GM12874 (cell line): ENCODE measurements at regions not wholly inside any gene's neighbourhood (a gene's known extent, or its start where the extent isn't known, plus 50 kb on each side); places are given as distances from the start of the nearest gene placed in this dataset.

Experiments used
- TF ChIP-seq, protein P1 (sequence below): IDR thresholded peaks from 2 replicates; pipeline ENCODE4 v1.5.1; 2011; ENCODE audit warnings: low read depth, mild to moderate bottlenecking, control low read depth, low read length, moderate library complexity; ENCODE audit not compliant: insufficient read depth

DNA sequence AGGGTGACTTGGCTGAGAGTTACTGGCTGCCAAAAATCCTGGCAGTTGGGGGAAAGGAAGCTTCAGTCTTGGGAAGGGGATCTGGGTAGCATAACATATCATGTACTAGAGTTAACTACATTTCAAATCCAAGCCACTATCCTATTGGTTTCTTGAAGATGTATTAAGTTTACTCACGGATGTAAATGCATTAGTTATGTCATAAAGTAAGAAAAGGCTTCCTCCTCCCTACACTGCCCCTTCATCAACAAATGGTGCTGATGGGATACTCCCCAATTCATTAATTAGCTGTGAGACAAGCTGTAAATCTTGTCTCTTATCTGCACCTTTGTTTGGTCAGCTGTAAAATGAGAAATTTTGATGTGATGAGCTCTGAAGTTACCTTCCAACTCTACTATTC lies 150.1 kb upstream of the SOX5 start:
- TF ChIP-seq, protein P1, sequence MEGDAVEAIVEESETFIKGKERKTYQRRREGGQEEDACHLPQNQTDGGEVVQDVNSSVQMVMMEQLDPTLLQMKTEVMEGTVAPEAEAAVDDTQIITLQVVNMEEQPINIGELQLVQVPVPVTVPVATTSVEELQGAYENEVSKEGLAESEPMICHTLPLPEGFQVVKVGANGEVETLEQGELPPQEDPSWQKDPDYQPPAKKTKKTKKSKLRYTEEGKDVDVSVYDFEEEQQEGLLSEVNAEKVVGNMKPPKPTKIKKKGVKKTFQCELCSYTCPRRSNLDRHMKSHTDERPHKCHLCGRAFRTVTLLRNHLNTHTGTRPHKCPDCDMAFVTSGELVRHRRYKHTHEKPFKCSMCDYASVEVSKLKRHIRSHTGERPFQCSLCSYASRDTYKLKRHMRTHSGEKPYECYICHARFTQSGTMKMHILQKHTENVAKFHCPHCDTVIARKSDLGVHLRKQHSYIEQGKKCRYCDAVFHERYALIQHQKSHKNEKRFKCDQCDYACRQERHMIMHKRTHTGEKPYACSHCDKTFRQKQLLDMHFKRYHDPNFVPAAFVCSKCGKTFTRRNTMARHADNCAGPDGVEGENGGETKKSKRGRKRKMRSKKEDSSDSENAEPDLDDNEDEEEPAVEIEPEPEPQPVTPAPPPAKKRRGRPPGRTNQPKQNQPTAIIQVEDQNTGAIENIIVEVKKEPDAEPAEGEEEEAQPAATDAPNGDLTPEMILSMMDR: no peak

DNA sequence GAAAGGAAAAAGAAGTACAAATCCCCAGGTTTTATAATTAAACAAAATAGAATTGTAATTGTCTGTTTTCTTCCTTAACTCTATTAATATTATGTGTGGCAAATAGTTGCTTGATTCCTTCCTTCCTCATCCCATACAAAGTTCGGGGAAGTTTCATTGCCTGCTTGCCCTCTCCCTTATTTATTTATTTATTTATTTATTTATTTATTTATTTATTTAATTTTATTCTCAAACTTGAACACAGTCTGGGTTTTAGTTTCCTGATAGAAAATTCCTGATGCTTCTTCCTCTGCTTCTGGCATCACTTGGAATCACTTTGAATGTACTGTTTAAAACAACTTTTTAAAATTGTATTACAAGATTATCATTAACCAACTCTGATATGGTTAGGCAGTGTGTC lies 145.8 kb upstream of the SOX5 start:
- TF ChIP-seq, protein P1: no peak

DNA sequence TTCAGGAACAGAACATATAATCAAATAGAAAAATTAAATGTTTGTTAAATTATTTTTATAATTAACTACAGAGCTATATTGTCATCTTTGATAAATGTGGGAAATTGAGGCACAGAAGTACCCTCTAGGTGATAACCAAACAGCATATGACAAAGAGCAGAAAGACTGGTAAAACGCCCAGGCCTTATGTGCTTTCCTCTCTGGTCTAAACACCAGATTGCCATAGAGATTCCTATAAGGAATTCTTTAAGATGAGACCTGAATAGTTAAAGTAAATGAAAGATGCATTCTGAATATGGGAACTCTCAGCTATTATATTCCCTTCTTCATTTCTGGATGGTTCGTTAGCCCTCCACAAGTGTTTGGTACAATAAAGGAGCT lies 140.0 kb upstream of the SOX5 start:
- TF ChIP-seq, protein P1: no peak

DNA sequence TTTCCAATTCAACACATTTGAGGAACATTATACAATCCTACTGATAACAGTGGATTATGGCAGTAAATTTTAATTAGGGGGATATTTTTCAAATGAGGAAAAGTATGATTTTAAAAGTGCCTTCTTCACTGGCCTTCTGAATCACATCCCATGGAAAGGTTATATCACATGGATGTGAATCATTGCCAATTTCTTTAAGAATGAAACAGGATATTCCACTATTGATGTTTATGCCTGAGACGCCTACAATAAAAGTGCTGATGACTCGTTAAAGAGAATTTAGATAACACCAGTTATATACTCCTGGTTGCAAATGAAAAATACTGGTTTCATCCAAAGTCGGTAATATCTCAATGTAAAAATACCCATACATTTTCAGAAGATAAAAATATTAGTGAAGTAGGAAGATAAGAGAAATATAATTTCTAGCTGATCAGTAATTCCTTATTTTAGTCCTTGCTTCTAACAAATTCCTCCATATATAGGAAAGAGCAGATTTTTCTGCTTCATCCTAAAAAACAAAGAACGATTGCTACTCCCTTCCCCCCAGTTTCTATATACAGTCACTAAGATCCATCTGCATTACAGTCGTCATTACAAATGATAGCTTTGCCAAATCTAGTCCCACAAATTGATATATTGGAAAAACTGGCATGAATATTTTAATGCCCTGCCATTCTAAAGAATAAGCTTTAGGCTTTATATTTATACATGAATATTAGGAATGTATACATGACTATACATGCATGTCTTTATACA lies 139.5 kb upstream of the SOX5 start:
- TF ChIP-seq, protein P1: no peak

DNA sequence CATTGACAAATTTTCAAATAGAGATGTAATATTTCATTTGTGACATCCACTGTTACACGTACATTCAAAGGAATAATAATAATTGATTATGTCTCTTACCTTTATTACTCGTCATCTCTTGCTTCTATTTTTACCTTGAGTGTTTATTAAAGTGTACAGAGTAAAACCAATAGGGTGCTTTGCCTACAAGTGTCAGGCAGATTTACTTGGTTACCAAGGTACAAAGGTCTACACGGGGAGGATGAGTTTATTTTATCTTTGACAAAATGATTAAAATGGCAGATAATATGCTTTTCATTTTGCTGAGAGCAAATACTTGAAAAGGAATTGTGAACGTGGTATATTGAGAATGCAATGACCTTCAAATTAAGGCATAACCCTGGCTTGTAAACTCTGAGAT lies 137.8 kb upstream of the SOX5 start:
- TF ChIP-seq, protein P1: no peak

DNA sequence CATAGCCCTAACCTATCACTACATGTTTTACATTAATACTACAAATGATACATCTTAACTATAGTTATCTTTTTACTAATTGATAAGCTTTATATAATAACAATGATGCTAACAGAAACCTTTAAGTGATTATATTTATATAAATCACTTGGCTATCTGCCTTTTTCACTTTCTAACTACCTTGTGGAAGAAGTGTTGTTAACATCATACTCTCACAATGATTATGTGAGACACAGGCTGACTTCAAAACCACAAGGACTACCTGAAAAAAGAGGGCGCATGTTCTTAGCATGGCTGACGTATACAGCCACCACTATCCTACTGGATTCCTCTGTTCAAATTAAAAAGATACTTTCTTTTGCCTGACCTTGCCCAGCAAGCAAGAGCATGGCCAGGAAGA lies 135.3 kb upstream of the SOX5 start:
- TF ChIP-seq, protein P1: no peak

DNA sequence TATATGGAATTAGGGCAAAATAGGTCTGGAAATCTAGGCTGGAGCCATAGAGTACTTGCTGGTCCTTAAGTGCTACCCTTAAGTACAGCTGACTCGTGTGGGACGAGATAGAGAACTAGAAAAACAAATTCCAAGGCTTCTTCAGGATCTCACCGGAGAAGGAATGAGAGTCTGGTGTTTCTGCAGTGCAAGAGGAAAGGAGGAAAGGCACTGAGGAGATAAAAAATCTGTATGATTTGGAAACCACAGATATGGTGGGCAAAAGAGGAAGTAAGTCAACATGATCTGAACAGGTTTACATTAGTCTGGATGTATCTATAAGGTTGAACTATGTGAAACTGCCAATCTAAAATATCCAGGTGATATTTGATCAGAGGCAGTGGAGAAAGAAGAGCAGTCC lies 134.4 kb upstream of the SOX5 start:
- TF ChIP-seq, protein P1: no peak

DNA sequence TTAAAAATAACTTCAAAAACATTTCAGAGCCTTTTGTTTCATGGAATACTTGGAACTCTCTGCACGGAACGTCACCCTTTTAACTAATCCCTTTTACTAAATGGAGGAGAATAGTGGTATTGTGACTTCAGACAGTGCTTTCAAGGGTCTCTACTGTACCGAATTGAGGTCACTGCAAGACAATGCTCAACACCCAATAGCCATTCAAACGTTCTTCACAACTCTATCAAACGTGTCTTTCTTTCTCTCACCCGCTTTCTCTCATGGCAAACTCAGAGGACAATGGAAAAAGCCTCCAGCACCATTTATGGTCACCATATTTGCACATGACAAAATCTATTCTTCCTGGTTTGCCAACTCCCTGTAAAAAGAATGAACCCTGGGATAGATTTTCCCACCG lies 132.1 kb upstream of the SOX5 start:
- TF ChIP-seq, protein P1: no peak
